B cell (primary cell): ENCODE measurements at regions not wholly inside any gene's neighbourhood (a gene's known extent, or its start where the extent isn't known, plus 50 kb on each side); places are given as distances from the start of the nearest gene placed in this dataset.

Experiments
- EZH2 ChIP-seq: IDR thresholded peaks from 2 replicates; pipeline ENCODE4 v1.6.1; 2012; ENCODE audit warnings: borderline replicate concordance, low read depth, mild to moderate bottlenecking, moderate library complexity, low read length; ENCODE audit not compliant: insufficient read depth, poor library complexity, severe bottlenecking
- TF ChIP-seq, protein P1 (sequence below): fragments of 200-600 bp; IDR thresholded peaks from one replicate; pipeline ENCODE4 v1.8.0; 2022; ENCODE audit warnings: antibody characterized with exemption, mild to moderate bottlenecking

DNA sequence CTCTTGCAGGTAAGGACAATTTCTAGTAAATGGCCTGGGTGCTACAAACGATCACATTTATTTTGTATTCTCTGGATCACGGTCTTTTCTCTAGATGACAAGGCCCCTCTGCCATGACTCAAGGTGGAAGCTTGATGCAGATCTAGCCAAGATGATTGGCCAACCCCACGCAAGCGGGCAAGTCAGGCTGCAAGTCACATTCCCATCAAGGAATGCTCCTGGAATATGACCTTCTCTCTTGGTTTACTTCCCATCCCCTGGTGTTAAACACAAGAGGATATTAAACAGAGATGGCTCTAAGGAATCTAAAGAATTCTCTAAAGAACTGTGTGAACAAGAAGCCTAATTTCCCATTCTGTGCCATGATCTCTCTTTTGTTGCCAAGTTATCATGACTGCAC lies 97.3 kb upstream of the SERPINE2 start:
- TF ChIP-seq, protein P1, sequence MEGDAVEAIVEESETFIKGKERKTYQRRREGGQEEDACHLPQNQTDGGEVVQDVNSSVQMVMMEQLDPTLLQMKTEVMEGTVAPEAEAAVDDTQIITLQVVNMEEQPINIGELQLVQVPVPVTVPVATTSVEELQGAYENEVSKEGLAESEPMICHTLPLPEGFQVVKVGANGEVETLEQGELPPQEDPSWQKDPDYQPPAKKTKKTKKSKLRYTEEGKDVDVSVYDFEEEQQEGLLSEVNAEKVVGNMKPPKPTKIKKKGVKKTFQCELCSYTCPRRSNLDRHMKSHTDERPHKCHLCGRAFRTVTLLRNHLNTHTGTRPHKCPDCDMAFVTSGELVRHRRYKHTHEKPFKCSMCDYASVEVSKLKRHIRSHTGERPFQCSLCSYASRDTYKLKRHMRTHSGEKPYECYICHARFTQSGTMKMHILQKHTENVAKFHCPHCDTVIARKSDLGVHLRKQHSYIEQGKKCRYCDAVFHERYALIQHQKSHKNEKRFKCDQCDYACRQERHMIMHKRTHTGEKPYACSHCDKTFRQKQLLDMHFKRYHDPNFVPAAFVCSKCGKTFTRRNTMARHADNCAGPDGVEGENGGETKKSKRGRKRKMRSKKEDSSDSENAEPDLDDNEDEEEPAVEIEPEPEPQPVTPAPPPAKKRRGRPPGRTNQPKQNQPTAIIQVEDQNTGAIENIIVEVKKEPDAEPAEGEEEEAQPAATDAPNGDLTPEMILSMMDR: no peak
- TF ChIP-seq EZH2: no peak
